ENCODE measurements at regions not wholly inside any gene's neighbourhood (a gene's known extent, or its start where the extent isn't known, plus 50 kb on each side); places are given as distances from the start of the nearest gene placed in this dataset.
A peak's percentile ranks its signal among the peaks of the same experiment; 100 is the strongest.
"Not testable (repeated sequence)": the region's sequence is repeated elsewhere in the genome, so short reads cannot be mapped to it uniquely, and the experiment has no call there.

GRCh38 chr3:29171043-29171990 is 109.6 kb upstream of the RBMS3 start:
- TF ChIP-seq, protein P1, sequence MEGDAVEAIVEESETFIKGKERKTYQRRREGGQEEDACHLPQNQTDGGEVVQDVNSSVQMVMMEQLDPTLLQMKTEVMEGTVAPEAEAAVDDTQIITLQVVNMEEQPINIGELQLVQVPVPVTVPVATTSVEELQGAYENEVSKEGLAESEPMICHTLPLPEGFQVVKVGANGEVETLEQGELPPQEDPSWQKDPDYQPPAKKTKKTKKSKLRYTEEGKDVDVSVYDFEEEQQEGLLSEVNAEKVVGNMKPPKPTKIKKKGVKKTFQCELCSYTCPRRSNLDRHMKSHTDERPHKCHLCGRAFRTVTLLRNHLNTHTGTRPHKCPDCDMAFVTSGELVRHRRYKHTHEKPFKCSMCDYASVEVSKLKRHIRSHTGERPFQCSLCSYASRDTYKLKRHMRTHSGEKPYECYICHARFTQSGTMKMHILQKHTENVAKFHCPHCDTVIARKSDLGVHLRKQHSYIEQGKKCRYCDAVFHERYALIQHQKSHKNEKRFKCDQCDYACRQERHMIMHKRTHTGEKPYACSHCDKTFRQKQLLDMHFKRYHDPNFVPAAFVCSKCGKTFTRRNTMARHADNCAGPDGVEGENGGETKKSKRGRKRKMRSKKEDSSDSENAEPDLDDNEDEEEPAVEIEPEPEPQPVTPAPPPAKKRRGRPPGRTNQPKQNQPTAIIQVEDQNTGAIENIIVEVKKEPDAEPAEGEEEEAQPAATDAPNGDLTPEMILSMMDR (IDR thresholded peaks at IDR 0.05; ENCODE audit: control extremely low read depth, extremely low read depth, low read depth, missing control alignments) = no peak
- CTCF ChIA-PET = interaction anchor here (1.2 to 1.5 kb wide), 2 partner anchors 15 to 25 kb away, joined by 3 to 4 read pairs; no protein-coding TSS in a partner anchor
- peak; percentile 6 for DNase-seq (ENCODE audit: extremely low spot score)
- POLR2A ChIA-PET = no interaction called here

DNA sequence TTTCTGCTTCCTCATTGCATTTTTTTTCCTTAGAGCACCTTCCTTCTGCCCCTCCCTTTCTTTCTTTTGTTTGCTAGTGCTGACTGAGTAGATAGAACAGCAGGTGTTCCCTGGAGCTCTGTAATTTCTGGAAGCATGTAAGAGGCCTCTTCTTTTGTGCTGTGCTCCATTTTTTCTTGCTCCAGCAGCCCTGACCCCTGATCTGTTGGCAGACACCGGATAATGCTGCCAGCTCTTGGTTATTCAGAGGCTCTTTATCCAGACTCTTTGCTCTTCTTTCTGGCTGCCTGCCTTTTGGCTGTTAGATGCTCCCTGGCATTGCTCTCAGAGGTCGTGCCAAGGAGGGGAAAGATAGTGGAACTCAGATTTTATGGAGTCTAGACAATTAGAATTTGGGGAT is 104.4 kb upstream of the RBMS3 start:
- TF ChIP-seq, protein P1 (IDR thresholded peaks at IDR 0.05; ENCODE audit: control extremely low read depth, extremely low read depth, low read depth, missing control alignments) = no peak
- ChIA-PET POLR2A (no interaction called here), CTCF (no interaction called here)
- no peak for DNase-seq (ENCODE audit: extremely low spot score)

DNA sequence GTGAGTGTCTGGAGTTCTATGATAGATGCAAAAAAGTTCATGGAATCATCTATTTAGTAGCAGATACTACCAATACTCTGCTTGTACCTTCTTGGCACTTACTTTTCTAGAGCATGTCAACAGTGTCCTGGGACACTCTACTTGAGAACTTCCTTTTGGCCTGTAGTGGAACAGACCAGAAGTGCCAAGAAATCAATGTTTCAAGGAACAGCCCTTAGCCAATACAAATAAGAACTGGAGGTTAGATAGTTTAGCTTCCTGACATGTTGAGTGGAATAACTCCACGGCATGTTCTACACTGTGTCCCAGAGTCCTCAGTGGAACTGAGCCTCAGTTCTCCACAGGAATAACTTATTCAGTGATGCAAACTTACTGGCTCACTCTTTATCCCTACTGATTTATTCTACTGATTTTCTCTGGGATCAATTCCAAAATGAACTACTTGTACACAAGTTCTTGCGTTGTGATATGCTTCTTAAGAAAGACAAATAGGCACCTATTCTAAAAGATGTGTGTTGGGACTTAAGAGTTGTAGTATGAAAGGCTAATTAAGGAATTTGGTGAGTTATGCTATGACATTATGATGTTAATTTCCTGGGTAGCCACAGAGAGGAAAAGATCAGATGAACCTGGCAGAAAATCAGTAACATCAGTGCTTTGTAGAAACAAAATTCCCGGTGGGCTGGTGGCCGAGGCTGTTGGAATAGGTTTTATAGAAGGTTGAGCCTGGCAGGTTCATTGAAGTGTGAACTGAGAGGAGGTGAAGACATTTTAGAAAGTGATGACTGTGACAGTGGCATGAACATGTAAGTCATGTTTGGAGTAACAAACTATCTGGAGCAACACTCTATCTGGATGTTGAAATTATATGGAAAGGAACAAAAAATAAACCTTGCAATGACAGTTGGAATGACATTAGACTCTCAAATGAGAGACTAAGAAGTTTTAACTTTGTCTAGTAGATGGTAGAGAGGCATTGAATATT is 101.8 kb upstream of the RBMS3 start:
- CTCF ChIA-PET = no interaction called here
- POLR2A ChIA-PET = no interaction called here
- no peak for DNase-seq (ENCODE audit: extremely low spot score)
- TF ChIP-seq, protein P1 (IDR thresholded peaks at IDR 0.05; ENCODE audit: control extremely low read depth, extremely low read depth, low read depth, missing control alignments) = no peak

DNA sequence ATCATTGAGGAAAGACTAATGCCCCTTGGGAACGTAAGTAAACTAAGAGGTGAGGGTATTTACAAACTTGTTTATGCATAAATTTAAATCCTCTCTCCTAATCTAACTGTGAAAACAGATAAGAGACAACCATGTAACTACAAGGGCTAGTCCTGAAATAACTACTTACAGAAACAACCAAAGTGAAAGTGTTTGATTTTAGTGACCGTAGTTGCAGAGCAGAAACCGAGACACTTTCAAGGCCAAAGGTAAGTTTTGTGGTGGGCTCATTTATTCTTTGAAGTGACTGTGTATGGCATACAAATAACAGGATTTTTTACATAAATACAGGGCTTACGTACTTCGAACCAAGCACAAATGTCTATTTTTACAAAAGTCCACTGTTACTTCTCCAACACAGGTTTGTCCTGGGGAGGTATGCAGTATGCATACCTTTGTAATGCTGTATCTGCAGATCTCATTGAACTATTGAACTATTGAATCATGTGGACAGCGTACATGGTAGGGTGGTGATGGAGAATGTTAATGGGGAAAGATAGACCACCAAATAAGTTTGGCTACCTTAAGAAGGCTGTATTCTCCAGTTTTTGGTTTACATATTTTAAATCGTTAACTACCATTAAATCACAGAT is 99.6 kb upstream of the RBMS3 start:
- DNase-seq (ENCODE audit: extremely low spot score) = no peak
- TF ChIP-seq, protein P1 (IDR thresholded peaks at IDR 0.05; ENCODE audit: control extremely low read depth, extremely low read depth, low read depth, missing control alignments) = no peak
- ChIA-PET CTCF (no interaction called here), POLR2A (no interaction called here)

DNA sequence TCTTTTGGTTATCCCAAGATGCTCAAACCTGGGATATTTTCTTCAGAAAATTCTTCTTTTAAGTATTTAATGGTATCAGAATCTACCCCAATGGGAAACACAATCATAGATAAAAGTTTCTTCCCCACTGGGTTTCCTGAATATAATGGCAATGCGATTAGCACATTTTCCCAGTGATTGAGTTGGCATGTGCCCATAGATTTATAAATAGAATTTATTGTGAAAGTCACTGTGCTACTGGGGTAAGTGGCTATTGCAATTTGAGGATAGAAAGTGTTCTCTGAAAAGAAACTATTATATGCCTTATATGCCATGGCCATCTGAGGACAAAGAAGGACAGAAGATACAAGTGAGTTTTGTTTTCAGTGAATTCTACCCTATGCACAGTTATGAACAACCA is 99.0 kb upstream of the RBMS3 start:
- TF ChIP-seq, protein P1 (IDR thresholded peaks at IDR 0.05; ENCODE audit: control extremely low read depth, extremely low read depth, low read depth, missing control alignments) = no peak
- ChIA-PET POLR2A (no interaction called here), CTCF (no interaction called here)
- no peak for DNase-seq (ENCODE audit: extremely low spot score)

- CTCF ChIA-PET; POLR2A ChIA-PET; DNase-seq (ENCODE audit: extremely low spot score): not testable (repeated sequence)
Observed at GRCh38 chr3:29182828-29183227, 98.0 kb upstream of the RBMS3 start.
